Thymus (tissue), 11 donors: ENCODE measurements at regions not wholly inside any gene's neighbourhood (a gene's known extent, or its start where the extent isn't known, plus 50 kb on each side); places are given as distances from the start of the nearest gene placed in this dataset.

Experiments used
- DNase-seq, 9 donors: peaks; one replicate each; pipeline ENCODE4 v3.0.0-alpha.2; 2013; ENCODE audit warnings: low spot score in 9 of 9, low read depth in 6 of 9, missing footprints in 1 of 9
- H3K27ac ChIP-seq, 2 donors: one replicate each; pipeline ENCODE4 v1.5.1; 2013; ENCODE audit warnings: control low read depth in 1 of 2, low read depth in 1 of 2, low read length in 1 of 2, mild to moderate bottlenecking in 1 of 2, moderate library complexity in 1 of 2
- H3K27me3 ChIP-seq, 2 donors: one replicate each; pipeline ENCODE4 v1.5.1; 2013; ENCODE audit warnings: low read length in 1 of 2; ENCODE audit not compliant: control insufficient read depth in 2 of 2, insufficient read depth in 1 of 2
- H3K36me3 ChIP-seq, 2 donors: one replicate each; pipeline ENCODE4 v1.5.1; 2013; ENCODE audit warnings: low read length in 1 of 2, mild to moderate bottlenecking in 1 of 2, moderate library complexity in 1 of 2; ENCODE audit not compliant: control insufficient read depth in 2 of 2, insufficient read depth in 2 of 2
- H3K4me1 ChIP-seq, 2 donors: one replicate each; pipeline ENCODE4 v1.5.1; 2013; ENCODE audit warnings: low read length in 2 of 2; ENCODE audit not compliant: control insufficient read depth in 2 of 2, insufficient read depth in 2 of 2
- H3K4me3 ChIP-seq, 2 donors: one replicate each; pipeline ENCODE4 v1.5.1; 2013; ENCODE audit warnings: low read length in 2 of 2, control low read depth in 1 of 2, mild to moderate bottlenecking in 1 of 2
- H3K9me3 ChIP-seq, 2 donors: one replicate each; pipeline ENCODE4 v1.5.1; 2013; ENCODE audit warnings: low read length in 1 of 2, mild to moderate bottlenecking in 1 of 2; ENCODE audit not compliant: control insufficient read depth in 2 of 2, insufficient read depth in 1 of 2
- WGBS: extraction: QIAGEN DNeasy Blood & Tissue Kit; methylation state at CpG from one replicate; pipeline ENCODE4 v1.1.7; 2013; 5-methylcytosine and 5-hydroxymethylcytosine counted together
- donor health status: healthy.

GRCh38 chr11:127806501-127806900, 780.9 kb downstream of the ETS1 start:
- no peaks in the 10 kb centered on the region for H3K9me3 ChIP-seq
- H3K36me3 ChIP-seq: no peaks in the 10 kb centered on the region
- 93% methylated on average over 1 of the region's 1 CpG for WGBS
- DNase-seq: no peak
- no peak overlapping the region for H3K27ac ChIP-seq
- no peak overlapping the region for H3K4me3 ChIP-seq
- H3K4me1 ChIP-seq: no peaks in the 10 kb centered on the region
- no peaks in the 10 kb centered on the region for H3K27me3 ChIP-seq

DNA sequence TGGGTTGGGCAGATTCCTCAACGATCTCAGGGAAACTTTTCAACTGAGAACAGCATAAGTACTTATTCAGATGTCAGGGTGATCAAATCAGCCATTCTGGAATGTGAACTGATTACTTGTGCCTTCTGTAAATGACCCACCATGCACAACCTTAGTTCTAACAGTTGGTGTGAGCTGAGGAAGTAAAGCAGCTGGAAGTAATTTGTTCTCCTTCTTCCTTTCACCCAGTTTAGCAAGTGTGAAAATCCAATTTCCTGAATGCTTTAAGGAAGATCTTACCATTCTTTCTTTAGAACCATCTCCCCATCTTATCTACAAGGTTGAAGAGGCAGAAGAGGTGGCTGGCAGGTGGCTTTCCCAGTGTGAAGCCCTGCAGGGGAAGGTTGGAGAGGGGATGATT, 781.6 kb downstream of the ETS1 start:
- Histone ChIP-seq H3K27me3 (no peaks in the 10 kb centered on the region), H3K4me1 (no peaks in the 10 kb centered on the region), H3K27ac (no peak overlapping the region), H3K4me3 (no peak overlapping the region), H3K9me3 (no peaks in the 10 kb centered on the region), H3K36me3 (no peaks in the 10 kb centered on the region)
- 91% methylated on average over 1 of the region's 1 CpG for WGBS
- DNase-seq: no peak

DNA sequence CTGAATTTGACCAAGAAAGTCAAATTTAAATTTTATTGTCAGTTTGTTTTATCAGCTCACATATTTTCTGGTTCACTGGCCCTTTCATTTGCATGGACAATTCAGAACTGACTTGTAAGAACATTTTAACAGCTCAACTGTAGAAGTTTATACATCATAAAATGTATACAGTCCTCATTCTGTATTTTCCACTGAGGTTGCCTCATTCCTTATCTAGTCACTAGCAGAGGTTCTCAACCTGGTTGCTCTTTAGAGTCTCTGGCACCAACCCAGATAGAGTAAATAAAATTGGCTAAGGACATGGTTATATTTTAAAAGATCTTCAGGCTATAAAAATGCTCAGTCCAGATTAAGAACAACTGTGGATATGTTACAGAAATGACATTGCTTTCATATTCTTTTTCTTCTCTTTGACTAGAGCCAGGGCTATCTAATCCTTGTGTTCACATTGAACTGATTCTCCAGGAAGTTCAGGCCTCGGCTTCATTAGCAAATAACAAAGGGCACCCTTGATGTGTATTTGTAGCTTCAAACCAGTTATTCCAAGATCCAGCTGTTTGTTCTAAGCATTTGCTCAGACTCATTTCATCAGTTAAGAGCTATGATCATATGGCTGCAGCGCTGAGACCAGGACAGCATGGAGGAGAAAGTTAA, 782.5 kb downstream of the ETS1 start:
- no peaks in the 10 kb centered on the region for H3K36me3 ChIP-seq
- no peaks in the 10 kb centered on the region for H3K27me3 ChIP-seq
- no peaks in the 10 kb centered on the region for H3K9me3 ChIP-seq
- no peaks in the 10 kb centered on the region for H3K4me1 ChIP-seq
- WGBS: 95% methylated on average over 2 of the region's 2 CpGs
- DNase-seq: no peak
- no peak overlapping the region for H3K27ac ChIP-seq
- H3K4me3 ChIP-seq: no peak overlapping the region

- H3K4me1 ChIP-seq: no peaks in the 10 kb centered on the region
- no peak for DNase-seq
- no peak overlapping the region for H3K4me3 ChIP-seq
- H3K27me3 ChIP-seq: no peaks in the 10 kb centered on the region
- no peak overlapping the region for H3K27ac ChIP-seq
- H3K9me3 ChIP-seq: no peaks in the 10 kb centered on the region
- H3K36me3 ChIP-seq: no peaks in the 10 kb centered on the region
Measured at GRCh38 chr11:127803755-127804154, 783.6 kb downstream of the ETS1 start.

DNA sequence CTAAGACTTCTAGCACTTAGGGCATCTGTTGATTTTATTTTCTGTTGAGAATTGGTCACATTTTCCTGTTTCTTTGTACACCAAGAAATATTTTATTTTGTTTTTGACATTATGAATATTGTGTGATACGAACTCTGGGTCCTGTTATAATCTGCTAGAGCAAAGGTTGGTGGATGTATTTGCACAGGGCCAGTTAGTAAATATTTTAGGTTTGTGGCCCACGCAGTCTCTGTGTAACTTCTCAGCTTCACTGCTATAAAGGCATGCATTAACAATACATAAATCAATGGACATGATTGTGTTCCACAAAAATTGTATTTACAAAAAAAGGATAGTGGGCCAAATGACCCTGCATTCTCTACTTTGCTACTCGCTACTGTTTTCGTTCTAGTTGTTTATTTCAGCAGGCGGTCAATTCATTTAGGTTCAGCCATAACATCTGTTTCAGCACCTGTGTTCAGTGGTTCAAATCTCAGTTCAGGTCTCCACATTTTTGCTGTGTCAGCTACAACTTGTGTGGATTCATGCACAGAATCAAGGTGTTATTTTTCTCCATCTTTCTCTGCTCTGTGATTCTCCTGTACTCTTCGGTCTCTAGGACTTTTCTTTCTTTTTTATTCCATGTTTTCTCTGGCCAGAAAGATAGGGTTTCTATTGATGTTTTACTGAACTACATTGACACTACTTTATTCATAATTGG, 786.2 kb downstream of the ETS1 start:
- H3K4me3 ChIP-seq: no peak overlapping the region
- H3K27me3 ChIP-seq: no peaks in the 10 kb centered on the region
- H3K4me1 ChIP-seq: no peaks in the 10 kb centered on the region
- H3K36me3 ChIP-seq: no peaks in the 10 kb centered on the region
- DNase-seq: no peak
- 88% methylated on average over 6 of the region's 6 CpGs for WGBS
- no peaks in the 10 kb centered on the region for H3K9me3 ChIP-seq
- H3K27ac ChIP-seq: no peak overlapping the region

GRCh38 chr11:127795326-127795725, 792.0 kb downstream of the ETS1 start:
- no peak for DNase-seq
- no peaks in the 10 kb centered on the region for H3K36me3 ChIP-seq
- no peaks in the 10 kb centered on the region for H3K27me3 ChIP-seq
- no peaks in the 10 kb centered on the region for H3K9me3 ChIP-seq
- no peak overlapping the region for H3K27ac ChIP-seq
- H3K4me3 ChIP-seq: no peak overlapping the region
- no peaks in the 10 kb centered on the region for H3K4me1 ChIP-seq

GRCh38 chr11:127791844-127792243, 791.3 kb upstream of the KIRREL3 start:
- Histone ChIP-seq H3K9me3 (no peaks in the 10 kb centered on the region), H3K36me3 (no peaks in the 10 kb centered on the region), H3K4me1 (no peaks in the 10 kb centered on the region), H3K27ac (no peak overlapping the region), H3K27me3 (no peaks in the 10 kb centered on the region), H3K4me3 (no peak overlapping the region)
- no peak for DNase-seq
- 96% methylated on average over 7 of the region's 7 CpGs for WGBS

- H3K27me3 ChIP-seq: no peaks in the 10 kb centered on the region
- no peaks in the 10 kb centered on the region for H3K9me3 ChIP-seq
- H3K4me1 ChIP-seq: no peaks in the 10 kb centered on the region
- no peak overlapping the region for H3K4me3 ChIP-seq
- H3K36me3 ChIP-seq: no peaks in the 10 kb centered on the region
- no peak for DNase-seq
- 96% methylated on average over 4 of the region's 4 CpGs for WGBS
- no peak overlapping the region for H3K27ac ChIP-seq
Measured at GRCh38 chr11:127790592-127790991, 790.0 kb upstream of the KIRREL3 start.

GRCh38 chr11:127789927-127790326, 789.4 kb upstream of the KIRREL3 start:
- Histone ChIP-seq H3K4me1 (no peaks in the 10 kb centered on the region), H3K36me3 (no peaks in the 10 kb centered on the region), H3K9me3 (no peaks in the 10 kb centered on the region), H3K27me3 (no peaks in the 10 kb centered on the region), H3K4me3 (no peak overlapping the region), H3K27ac (no peak overlapping the region)
- WGBS: 57% methylated on average over 7 of the region's 7 CpGs
- peak in 1 of 9 donors; percentile 12 for DNase-seq
